Immature natural killer cell (primary cell): ENCODE measurements at regions not wholly inside any gene's neighbourhood (a gene's known extent, or its start where the extent isn't known, plus 50 kb on each side); places are given as distances from the start of the nearest gene placed in this dataset.

Source experiments
- DNase-seq, 3 donors: peaks; one replicate each; pipeline ENCODE4 v3.0.0; 2022; ENCODE audit warnings: mixed read lengths in 1 of 3
- H3K27ac Mint-ChIP-seq, 6 donors: one replicate each; pipeline ENCODE4 v1.8.0; 2020; ENCODE audit warnings: mixed read lengths in 6 of 6, mild to moderate bottlenecking in 5 of 6, inconsistent platforms in 4 of 6, moderate library complexity in 3 of 6
- H3K27me3 Mint-ChIP-seq, 3 donors: one replicate each; pipeline ENCODE4 v1.8.0; 2020 to 2021; ENCODE audit warnings: low read depth in 3 of 3, mild to moderate bottlenecking in 3 of 3, mixed read lengths in 3 of 3, moderate library complexity in 3 of 3, inconsistent platforms in 1 of 3
- H3K36me3 Mint-ChIP-seq, 3 donors: one replicate each; pipeline ENCODE4 v1.8.0; 2020; ENCODE audit warnings: mixed read lengths in 3 of 3, inconsistent platforms in 2 of 3, mild to moderate bottlenecking in 2 of 3
- H3K4me1 Mint-ChIP-seq, 2 donors: one replicate each; pipeline ENCODE4 v1.8.0; 2020; ENCODE audit warnings: inconsistent platforms in 2 of 2, mild to moderate bottlenecking in 2 of 2, mixed read lengths in 2 of 2, moderate library complexity in 1 of 2
- H3K4me3 Mint-ChIP-seq, 5 donors: one replicate each; pipeline ENCODE4 v1.8.0; 2020; ENCODE audit warnings: mild to moderate bottlenecking in 5 of 5, mixed read lengths in 5 of 5, inconsistent platforms in 3 of 5, moderate library complexity in 3 of 5
- H3K9me3 Mint-ChIP-seq, 6 donors: one replicate each; pipeline ENCODE4 v1.8.0; 2020; ENCODE audit warnings: mild to moderate bottlenecking in 6 of 6, mixed read lengths in 6 of 6, inconsistent platforms in 4 of 6, moderate library complexity in 3 of 6

GRCh38 chr12:127459687-127460086, 807.3 kb upstream of the TMEM132C start:
- Mint-ChIP-seq H3K27ac (no peak overlapping the region), H3K4me1 (no peaks in the 10 kb centered on the region), H3K4me3 (no peak overlapping the region), H3K9me3 (peaks cover 0 to 13% (median 1%) of the 10 kb centered on the region in 6 donors), H3K27me3 (peaks cover under 1 to 6% (median 5%) of the 10 kb centered on the region in 3 donors), H3K36me3 (no peaks in the 10 kb centered on the region)
- no peak for DNase-seq

DNA sequence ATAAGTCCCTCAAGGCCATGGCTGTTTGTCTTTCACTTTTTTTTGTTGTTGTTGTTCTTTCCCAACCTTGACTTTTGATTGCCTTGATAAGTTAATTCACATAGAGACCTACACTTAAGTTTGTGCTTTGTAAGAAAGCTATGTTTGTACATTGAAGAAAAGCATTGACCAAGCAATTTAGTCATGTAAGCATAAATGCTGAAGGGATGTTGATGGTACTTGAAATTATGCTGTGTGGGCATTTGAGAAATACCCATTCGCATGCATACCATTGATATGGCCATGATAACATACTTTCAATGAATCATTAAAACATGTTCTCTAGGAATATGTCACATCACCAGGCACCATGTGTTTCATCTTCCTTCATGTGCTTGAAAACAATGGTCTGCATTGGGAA, 803.7 kb upstream of the TMEM132C start:
- Mint-ChIP-seq H3K36me3 (no peaks in the 10 kb centered on the region), H3K27me3 (peaks cover 0 to 3% (median 2%) of the 10 kb centered on the region in 3 donors), H3K27ac (no peak overlapping the region), H3K4me1 (no peaks in the 10 kb centered on the region), H3K4me3 (no peak overlapping the region), H3K9me3 (peaks cover 0 to 13% (median under 1%) of the 10 kb centered on the region in 6 donors)
- no peak for DNase-seq

DNA sequence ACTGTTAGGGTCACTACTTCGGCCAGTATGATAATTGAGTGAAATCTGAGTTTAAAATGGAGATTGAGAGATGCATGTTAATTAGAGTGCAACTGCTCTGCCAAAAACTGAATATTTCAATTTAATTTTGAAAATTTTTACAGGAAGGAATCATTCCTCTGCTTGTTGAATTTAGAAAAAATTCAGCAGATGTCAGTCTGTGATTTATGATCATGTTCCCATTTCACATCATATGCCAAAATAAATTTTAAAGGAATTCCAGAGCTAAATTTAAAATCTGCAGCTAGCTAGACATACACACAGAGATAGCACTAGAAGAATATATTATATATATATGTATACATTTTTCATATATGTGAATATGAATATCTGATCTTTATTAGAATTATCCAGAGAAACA, 797.6 kb upstream of the TMEM132C start:
- no peaks in the 10 kb centered on the region for H3K4me1 Mint-ChIP-seq
- H3K36me3 Mint-ChIP-seq: no peaks in the 10 kb centered on the region
- no peak overlapping the region for H3K4me3 Mint-ChIP-seq
- H3K9me3 Mint-ChIP-seq: peaks cover 0 to 8% (median 1%) of the 10 kb centered on the region in 6 donors
- no peak for DNase-seq
- H3K27ac Mint-ChIP-seq: no peak overlapping the region
- H3K27me3 Mint-ChIP-seq: peaks cover 0 to 3% (median 2%) of the 10 kb centered on the region in 3 donors

DNA sequence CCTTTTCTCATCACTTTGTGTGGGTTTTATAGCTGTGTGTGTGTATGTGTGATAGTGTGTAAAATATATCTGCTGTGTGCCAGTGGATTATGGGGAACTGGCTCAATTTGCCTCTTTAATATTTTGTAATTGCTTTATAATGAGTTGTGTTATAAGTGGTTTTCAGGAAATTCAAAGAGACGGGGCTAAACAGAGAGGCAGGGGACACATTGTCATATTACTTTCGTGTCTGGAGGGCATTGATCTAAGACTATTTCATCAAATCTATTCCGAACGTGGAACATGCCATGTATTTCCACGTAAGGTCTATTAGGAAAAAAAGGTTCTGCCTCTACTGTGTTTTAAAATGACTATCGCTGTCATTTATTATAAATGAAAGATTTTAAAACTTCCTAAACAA, 793.2 kb upstream of the TMEM132C start:
- Mint-ChIP-seq H3K27me3 (peaks cover 1 to 2% (median 1%) of the 10 kb centered on the region in 3 donors), H3K27ac (no peak overlapping the region), H3K36me3 (no peaks in the 10 kb centered on the region), H3K4me3 (no peak overlapping the region), H3K9me3 (peaks cover 0 to 4% (median 0%) of the 10 kb centered on the region in 6 donors), H3K4me1 (no peaks in the 10 kb centered on the region)
- DNase-seq: no peak

- Mint-ChIP-seq H3K27me3 (peaks cover 0 to 3% (median 1%) of the 10 kb centered on the region in 3 donors), H3K27ac (no peak overlapping the region), H3K4me3 (no peak overlapping the region), H3K36me3 (no peaks in the 10 kb centered on the region), H3K4me1 (no peaks in the 10 kb centered on the region), H3K9me3 (peaks cover 0 to 8% (median 0%) of the 10 kb centered on the region in 6 donors)
- DNase-seq: no peak
These were observed 787.7 kb upstream of the TMEM132C start for GRCh38 chr12:127479256-127479655.

- Mint-ChIP-seq H3K27ac (no peak overlapping the region), H3K4me3 (no peak overlapping the region), H3K27me3 (peaks cover 0 to 2% (median 1%) of the 10 kb centered on the region in 3 donors), H3K36me3 (no peaks in the 10 kb centered on the region), H3K9me3 (peaks cover 0 to 8% (median 0%) of the 10 kb centered on the region in 6 donors), H3K4me1 (no peaks in the 10 kb centered on the region)
- DNase-seq: no peak
These were observed 786.1 kb upstream of the TMEM132C start for GRCh38 chr12:127480775-127481314.

- Mint-ChIP-seq H3K27ac (no peak overlapping the region), H3K9me3 (peaks cover 0 to 8% (median 0%) of the 10 kb centered on the region in 6 donors), H3K4me1 (no peaks in the 10 kb centered on the region), H3K4me3 (no peak overlapping the region), H3K27me3 (peaks cover 0 to 2% (median 0%) of the 10 kb centered on the region in 3 donors), H3K36me3 (no peaks in the 10 kb centered on the region)
- no peak for DNase-seq
These were observed 784.0 kb upstream of the TMEM132C start for GRCh38 chr12:127482950-127483349.

GRCh38 chr12:127485528-127485927, 781.4 kb upstream of the TMEM132C start:
- no peaks in the 10 kb centered on the region for H3K4me1 Mint-ChIP-seq

DNA sequence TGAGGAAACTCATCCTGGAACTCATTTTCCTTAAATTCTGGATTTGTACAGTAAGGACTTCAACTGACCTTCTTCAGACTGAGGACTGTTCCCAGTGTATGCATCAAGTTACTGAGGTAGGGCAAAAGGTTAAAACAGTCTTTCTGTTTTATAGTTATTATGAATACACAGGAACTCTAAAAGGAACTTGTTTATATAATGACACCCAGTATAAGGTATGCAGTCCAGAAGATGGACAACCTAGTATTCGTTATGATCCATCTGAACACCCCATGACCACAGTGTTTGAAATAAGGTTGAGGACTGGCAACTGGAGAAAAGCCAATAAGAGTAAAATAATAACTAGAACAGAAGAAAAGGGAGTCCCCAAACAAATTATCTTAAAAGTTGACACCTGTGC, 779.9 kb upstream of the TMEM132C start:
- Mint-ChIP-seq H3K36me3 (no peaks in the 10 kb centered on the region), H3K27ac (no peak overlapping the region), H3K9me3 (peaks cover 0 to 10% (median 0%) of the 10 kb centered on the region in 6 donors), H3K27me3 (peaks cover 0 to 4% (median 0%) of the 10 kb centered on the region in 3 donors), H3K4me3 (no peak overlapping the region), H3K4me1 (no peaks in the 10 kb centered on the region)
- no peak for DNase-seq

More at GRCh38 chr12:127485528-127485927, 781.4 kb upstream of the TMEM132C start:
- H3K36me3 Mint-ChIP-seq: no peaks in the 10 kb centered on the region
- no peak for DNase-seq
- H3K4me3 Mint-ChIP-seq: no peak overlapping the region
- H3K27me3 Mint-ChIP-seq: peaks cover 0 to 4% (median 0%) of the 10 kb centered on the region in 3 donors
- peaks cover 0 to 11% (median 0%) of the 10 kb centered on the region in 6 donors for H3K9me3 Mint-ChIP-seq
- H3K27ac Mint-ChIP-seq: no peak overlapping the region

DNA sequence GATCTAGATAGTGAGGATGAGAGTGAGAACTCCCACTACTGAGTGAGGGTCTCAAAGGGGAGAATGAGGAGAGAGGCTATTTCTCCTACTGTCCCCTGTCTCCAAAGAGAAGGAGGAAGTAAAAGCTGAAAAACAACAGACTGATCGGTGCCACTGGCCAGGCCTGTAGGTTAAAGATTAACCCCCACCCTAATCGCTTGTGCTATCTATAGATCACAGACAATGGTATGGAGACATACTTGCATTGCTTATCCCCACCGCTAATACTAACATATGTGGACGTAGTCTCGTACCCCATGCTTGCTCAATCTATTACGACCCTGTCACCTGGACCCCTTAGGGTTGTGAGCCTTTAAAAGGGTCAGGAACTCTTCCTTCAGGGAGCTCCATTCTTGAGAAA, 777.9 kb upstream of the TMEM132C start:
- H3K4me1 Mint-ChIP-seq: no peaks in the 10 kb centered on the region
- H3K36me3 Mint-ChIP-seq: no peaks in the 10 kb centered on the region
- DNase-seq: no peak
- no peak overlapping the region for H3K27ac Mint-ChIP-seq
- no peak overlapping the region for H3K4me3 Mint-ChIP-seq
- H3K9me3 Mint-ChIP-seq: peaks cover 0 to 4% (median under 1%) of the 10 kb centered on the region in 6 donors
- peaks cover 0 to 3% (median 2%) of the 10 kb centered on the region in 3 donors for H3K27me3 Mint-ChIP-seq

DNA sequence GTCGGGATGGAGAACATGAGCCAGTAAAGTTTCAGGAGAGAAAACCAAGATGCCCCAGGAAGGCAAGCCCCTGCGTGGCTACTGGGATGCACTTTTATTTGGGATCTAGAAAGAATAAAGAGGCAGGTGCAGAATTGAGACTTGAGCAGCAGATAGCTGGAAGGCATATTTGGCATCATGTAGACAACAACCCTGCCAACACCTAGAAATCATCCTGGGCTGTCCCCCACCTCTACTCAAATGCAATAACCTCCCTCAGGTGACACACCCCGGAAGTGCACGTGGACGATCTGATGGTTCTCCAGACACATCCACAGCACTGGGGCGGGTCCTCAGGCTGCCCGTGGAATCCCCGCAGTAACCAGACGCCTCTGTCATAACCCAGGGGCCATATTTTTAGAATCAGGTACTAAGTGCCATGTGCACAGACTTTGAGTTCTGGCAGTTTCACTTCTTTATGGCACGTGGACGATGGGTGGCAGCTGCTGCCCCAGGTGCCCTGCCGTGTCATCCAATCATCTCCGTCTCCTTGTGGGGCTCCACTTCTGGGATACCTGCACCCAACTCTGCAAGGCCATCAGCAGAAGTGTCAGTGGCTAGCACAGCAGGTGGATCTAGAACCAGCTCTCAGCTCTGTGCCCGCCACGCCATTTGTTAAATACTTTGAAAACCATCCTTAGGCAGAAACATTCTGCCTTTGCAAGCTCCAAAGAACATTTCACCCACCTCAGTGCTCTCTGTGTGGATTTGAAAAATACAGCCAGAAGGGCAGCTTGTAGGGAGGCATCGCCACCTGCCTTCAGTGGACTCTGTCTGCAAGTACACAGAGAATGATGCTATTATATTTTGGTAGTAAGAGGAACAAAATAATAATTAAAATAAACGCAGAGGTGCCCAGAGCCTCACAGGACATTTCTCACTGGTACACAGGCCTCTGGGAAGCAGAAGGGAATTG, 771.7 kb upstream of the TMEM132C start:
- Mint-ChIP-seq H3K36me3 (no peaks in the 10 kb centered on the region), H3K4me1 (no peaks in the 10 kb centered on the region), H3K9me3 (peaks cover 0 to 4% (median 0%) of the 10 kb centered on the region in 6 donors), H3K27me3 (peaks cover 0 to 3% (median 0%) of the 10 kb centered on the region in 3 donors), H3K27ac (no peak overlapping the region), H3K4me3 (no peak overlapping the region)
- no peak for DNase-seq

GRCh38 chr12:127496255-127496654, 770.7 kb upstream of the TMEM132C start:
- Mint-ChIP-seq H3K4me3 (no peak overlapping the region), H3K4me1 (no peaks in the 10 kb centered on the region), H3K9me3 (peaks cover 0 to 1% (median 0%) of the 10 kb centered on the region in 6 donors), H3K27ac (no peak overlapping the region), H3K36me3 (no peaks in the 10 kb centered on the region), H3K27me3 (peaks cover 0 to 3% (median 2%) of the 10 kb centered on the region in 3 donors)
- no peak for DNase-seq

DNA sequence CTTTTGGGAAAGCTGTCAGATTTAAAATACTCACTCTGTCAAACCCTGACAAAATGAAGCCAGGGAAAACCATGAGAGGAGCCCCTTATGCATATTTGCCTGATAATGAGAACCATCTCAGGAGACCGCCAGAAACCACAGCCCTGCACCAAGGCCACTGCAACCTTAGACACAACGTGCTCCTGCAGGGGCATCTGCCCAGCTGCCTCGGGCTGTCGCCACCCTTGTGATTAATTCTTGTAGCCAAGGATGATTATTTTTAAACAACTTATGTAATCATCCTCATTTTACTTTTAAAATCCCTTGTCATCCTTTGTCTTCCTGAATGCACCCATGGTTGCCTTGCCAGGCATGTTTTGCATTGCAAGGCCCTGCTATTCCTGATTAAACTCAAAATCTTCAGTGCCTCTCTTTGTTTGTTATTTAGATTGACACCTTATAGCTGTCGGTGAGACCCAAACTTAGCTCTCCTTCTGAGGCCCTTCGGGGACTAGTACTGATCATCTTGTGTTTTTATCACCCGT, 766.4 kb upstream of the TMEM132C start:
- peaks cover 0 to 12% (median 2%) of the 10 kb centered on the region in 6 donors for H3K9me3 Mint-ChIP-seq
- H3K27me3 Mint-ChIP-seq: peaks cover 0 to 2% (median 2%) of the 10 kb centered on the region in 3 donors
- DNase-seq: no peak
- no peak overlapping the region for H3K27ac Mint-ChIP-seq
- H3K36me3 Mint-ChIP-seq: no peaks in the 10 kb centered on the region
- H3K4me1 Mint-ChIP-seq: no peaks in the 10 kb centered on the region
- no peak overlapping the region for H3K4me3 Mint-ChIP-seq

GRCh38 chr12:127501916-127502315, 765.1 kb upstream of the TMEM132C start:
- no peaks in the 10 kb centered on the region for H3K4me1 Mint-ChIP-seq
- no peaks in the 10 kb centered on the region for H3K36me3 Mint-ChIP-seq
- H3K4me3 Mint-ChIP-seq: no peak overlapping the region
- DNase-seq: no peak
- H3K27ac Mint-ChIP-seq: no peak overlapping the region
- peaks cover 0 to 4% (median 2%) of the 10 kb centered on the region in 3 donors for H3K27me3 Mint-ChIP-seq
- peaks cover 0 to 21% (median 2%) of the 10 kb centered on the region in 6 donors for H3K9me3 Mint-ChIP-seq
